ENCODE measurements at regions not wholly inside any gene's neighbourhood (a gene's known extent, or its start where the extent isn't known, plus 50 kb on each side); places are given as distances from the start of the nearest gene placed in this dataset.

DNA sequence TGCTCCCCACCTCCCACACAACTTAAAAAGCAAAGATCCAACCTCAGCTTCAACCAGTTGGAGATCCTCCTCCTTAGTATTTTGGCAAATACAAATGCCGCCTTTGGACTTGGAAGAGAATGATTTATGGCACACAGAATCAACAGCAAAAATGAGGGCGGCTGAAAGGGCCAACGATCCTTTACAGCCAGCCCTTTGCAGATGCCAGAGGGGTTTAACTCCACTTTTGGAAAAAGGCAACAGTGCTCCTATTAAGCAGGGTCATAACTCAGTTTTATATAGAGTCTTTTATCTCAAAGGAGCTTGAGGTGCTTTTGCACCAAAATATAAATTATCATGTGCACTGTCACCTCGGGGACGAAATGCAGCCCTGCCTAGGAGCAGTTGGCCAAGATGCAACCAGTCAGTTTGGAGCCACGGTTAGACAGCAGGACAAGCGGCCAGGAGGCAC, 56.7 kb upstream of the JCAD start:
- peak overlapping the region in 2 of 3 experiments; percentile 77 to 85 for H3K4me3 Mint-ChIP-seq
- peaks cover 11% of the 10 kb centered on the region for H3K27me3 Mint-ChIP-seq (ENCODE audit: low read depth)
- TF ChIP-seq, protein P1, sequence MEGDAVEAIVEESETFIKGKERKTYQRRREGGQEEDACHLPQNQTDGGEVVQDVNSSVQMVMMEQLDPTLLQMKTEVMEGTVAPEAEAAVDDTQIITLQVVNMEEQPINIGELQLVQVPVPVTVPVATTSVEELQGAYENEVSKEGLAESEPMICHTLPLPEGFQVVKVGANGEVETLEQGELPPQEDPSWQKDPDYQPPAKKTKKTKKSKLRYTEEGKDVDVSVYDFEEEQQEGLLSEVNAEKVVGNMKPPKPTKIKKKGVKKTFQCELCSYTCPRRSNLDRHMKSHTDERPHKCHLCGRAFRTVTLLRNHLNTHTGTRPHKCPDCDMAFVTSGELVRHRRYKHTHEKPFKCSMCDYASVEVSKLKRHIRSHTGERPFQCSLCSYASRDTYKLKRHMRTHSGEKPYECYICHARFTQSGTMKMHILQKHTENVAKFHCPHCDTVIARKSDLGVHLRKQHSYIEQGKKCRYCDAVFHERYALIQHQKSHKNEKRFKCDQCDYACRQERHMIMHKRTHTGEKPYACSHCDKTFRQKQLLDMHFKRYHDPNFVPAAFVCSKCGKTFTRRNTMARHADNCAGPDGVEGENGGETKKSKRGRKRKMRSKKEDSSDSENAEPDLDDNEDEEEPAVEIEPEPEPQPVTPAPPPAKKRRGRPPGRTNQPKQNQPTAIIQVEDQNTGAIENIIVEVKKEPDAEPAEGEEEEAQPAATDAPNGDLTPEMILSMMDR (IDR thresholded peaks at IDR 0.05; ENCODE audit: unreplicated experiment in 3 of 3), result no peak
- peaks cover 16% of the 10 kb centered on the region for H3K9me3 Mint-ChIP-seq
- peaks cover 45% of the 10 kb centered on the region for H3K4me1 Mint-ChIP-seq
- no peaks in the 10 kb centered on the region for H3K36me3 Mint-ChIP-seq (ENCODE audit: low read depth)
- H3K27ac Mint-ChIP-seq, result peak overlapping the region; percentile 86 to 98 (median 96)

DNA sequence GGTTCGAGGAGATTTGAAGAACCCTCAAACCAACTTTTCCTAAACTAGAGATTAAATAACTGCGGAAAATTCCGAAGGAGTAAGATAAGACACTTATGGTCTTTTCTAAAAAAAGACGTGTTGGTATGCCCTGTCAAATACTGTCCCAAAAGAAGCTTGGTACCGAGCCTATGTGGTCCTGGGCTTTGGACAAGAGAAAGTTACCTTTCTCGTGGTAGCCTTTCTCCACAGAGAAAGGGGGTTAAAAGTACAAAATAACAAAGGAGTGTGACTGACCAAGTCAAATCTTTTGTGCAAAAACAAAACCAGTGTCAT, 56.2 kb upstream of the JCAD start:
- Mint-ChIP-seq H3K4me3 (peak overlapping the region; percentile 51 to 85 (median 77)), H3K27me3 (ENCODE audit: low read depth) (peaks cover 12% of the 10 kb centered on the region), H3K9me3 (peaks cover 14% of the 10 kb centered on the region), H3K36me3 (ENCODE audit: low read depth) (no peaks in the 10 kb centered on the region), H3K27ac (peak overlapping the region; percentile 86 to 98 (median 96)), H3K4me1 (peaks cover 45% of the 10 kb centered on the region)
- TF ChIP-seq, protein P1 (IDR thresholded peaks at IDR 0.05; ENCODE audit: unreplicated experiment in 3 of 3), result no peak

DNA sequence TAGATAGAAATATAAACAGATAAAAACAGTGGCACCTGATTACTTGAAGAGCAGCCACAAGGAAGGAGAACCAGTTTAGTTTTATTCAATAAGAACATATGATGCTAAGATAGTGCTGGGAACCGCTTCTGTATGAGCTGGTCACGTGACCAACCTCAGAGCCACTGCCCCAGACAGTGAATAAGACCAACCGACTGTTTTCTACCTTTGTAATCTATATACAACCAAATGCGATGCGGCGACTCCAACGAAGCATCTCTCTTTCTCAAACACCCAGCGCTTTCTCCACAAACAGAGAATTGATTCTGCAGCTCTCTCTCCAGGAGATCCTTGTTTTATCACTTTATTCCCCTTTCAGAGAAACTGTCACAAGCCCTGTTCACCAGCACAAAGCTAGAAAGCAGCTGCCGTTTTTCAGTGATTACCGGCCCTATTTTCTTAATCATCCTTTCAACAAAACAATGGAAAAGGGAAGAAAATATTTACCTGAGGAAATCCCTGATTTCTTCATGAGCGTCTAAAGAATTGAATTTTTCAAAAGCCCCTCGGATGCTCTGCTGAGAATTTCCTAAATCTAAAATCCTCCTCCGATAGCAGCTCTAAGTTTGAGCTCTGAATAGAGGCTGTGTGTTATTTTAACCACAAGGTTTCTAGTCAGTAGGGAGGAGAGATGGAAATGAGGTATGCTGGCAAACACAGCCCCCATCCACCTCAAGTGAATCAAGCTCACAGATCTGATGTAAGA, 55.7 kb upstream of the JCAD start:
- Mint-ChIP-seq H3K9me3 (peaks cover 14% of the 10 kb centered on the region), H3K27me3 (ENCODE audit: low read depth) (peaks cover 14% of the 10 kb centered on the region), H3K4me3 (peak overlapping the region; percentile 51 to 85 (median 77)), H3K36me3 (ENCODE audit: low read depth) (no peaks in the 10 kb centered on the region), H3K4me1 (peaks cover 45% of the 10 kb centered on the region), H3K27ac (peak overlapping the region; percentile 86 to 98 (median 96))
- TF ChIP-seq, protein P1 (IDR thresholded peaks at IDR 0.05; ENCODE audit: unreplicated experiment in 3 of 3), result no peak

DNA sequence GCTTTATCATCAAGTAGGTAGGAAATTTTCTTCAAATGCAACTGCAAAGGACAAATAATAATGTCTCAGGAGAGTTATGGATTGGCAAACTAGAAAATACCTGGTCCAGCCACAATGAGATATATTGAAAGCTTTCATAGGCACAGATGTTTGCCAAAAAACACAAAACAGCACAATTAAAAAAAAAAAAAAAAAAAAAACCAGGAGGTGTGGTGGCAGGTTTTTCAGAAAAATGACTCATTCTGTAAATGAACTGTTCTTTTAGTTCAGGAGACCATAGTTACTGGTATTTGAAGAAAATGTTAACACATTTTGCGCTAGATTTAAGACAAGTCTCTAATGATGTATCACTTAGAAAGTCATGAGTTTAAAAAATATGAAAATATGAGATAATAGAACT, 55.0 kb upstream of the JCAD start:
- Mint-ChIP-seq H3K4me3 (peak overlapping the region in 2 of 3 experiments; percentile 77 to 85), H3K9me3 (peaks cover 18% of the 10 kb centered on the region), H3K27ac (peak overlapping the region; percentile 86 to 98 (median 96)), H3K4me1 (peaks cover 45% of the 10 kb centered on the region), H3K27me3 (ENCODE audit: low read depth) (peaks cover 14% of the 10 kb centered on the region), H3K36me3 (ENCODE audit: low read depth) (no peaks in the 10 kb centered on the region)
- TF ChIP-seq, protein P1 (IDR thresholded peaks at IDR 0.05; ENCODE audit: unreplicated experiment in 3 of 3), result no peak

DNA sequence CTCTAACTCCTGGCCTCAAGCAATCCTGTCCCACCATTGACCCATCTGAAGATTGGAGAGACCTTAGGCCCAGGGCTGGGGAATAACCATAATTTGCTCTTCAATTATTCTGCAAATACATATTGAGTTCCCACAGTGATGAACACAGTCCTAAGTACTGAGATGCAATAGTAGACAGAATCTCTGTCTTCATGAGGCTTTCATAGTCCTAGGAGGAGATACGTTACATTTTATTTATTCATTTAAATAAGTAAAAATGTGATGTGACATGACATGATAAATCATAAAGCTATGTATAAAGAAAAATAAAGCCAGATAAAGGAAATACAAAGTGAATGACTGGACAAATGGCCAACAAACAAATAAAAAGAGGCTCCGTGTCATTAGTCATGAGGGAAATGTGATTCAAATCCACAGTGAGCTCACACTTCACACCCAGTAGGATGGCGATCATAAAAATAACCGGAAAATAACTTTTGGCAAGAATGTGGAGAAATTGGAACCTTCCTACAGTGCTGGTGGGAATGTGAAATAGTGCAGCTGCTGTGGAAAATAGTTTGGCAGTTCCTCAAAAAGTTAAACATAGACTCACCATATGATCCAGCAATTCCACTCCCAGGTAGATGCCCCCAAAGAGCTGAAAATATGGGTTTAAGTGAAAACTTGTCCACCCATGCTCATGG, 52.1 kb upstream of the JCAD start:
- no peak overlapping the region for H3K4me3 Mint-ChIP-seq
- peaks cover 12% of the 10 kb centered on the region for H3K27me3 Mint-ChIP-seq (ENCODE audit: low read depth)
- no peaks in the 10 kb centered on the region for H3K36me3 Mint-ChIP-seq (ENCODE audit: low read depth)
- peaks cover 18% of the 10 kb centered on the region for H3K9me3 Mint-ChIP-seq
- peaks cover 43% of the 10 kb centered on the region for H3K4me1 Mint-ChIP-seq
- peak overlapping the region in 2 of 3 experiments; percentile 63 to 64 for H3K27ac Mint-ChIP-seq
- TF ChIP-seq, protein P1 (IDR thresholded peaks at IDR 0.05; ENCODE audit: unreplicated experiment in 3 of 3), result no peak

All from nephron (organoid).